ENCODE measurements at regions not wholly inside any gene's neighbourhood (a gene's known extent, or its start where the extent isn't known, plus 50 kb on each side); places are given as distances from the start of the nearest gene placed in this dataset.
A peak's percentile ranks its signal among the peaks of the same experiment; 100 is the strongest.

DNA sequence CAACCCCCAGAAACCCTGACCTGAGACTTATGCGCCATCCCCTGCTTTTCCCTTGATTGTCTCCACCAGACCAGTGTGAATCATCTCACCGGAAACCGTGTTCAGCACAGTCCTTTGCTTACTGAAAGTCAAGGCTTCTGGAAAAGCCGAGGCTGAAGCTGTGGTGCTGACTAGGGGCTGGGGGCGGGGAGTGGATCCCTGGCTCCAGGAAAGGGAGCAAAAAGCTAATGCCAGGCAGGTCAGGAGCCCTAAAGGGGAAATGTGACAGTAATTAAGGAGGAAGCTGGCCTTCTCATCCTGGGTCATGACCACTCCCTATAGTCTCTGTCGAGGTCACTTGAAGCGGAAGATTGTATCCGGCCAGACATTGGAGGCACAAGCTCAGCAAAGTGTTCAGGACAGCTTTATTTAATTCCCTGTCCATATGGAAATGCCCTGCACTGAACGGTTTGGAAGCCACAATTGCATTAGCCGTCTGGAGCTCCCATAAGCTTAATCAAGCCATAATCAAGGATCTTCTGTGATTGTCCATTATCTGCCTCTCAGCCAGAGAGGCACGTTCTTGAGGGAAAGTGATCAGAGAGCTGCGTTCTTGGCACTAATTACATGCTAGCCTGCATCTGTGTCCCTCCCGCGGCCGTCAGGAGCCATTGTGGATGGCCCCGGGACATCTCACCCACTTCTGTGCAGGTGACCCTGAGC, 403.6 kb downstream of the RRAGC start:
- DNase-seq (ENCODE audit: low spot score): no peak

DNA sequence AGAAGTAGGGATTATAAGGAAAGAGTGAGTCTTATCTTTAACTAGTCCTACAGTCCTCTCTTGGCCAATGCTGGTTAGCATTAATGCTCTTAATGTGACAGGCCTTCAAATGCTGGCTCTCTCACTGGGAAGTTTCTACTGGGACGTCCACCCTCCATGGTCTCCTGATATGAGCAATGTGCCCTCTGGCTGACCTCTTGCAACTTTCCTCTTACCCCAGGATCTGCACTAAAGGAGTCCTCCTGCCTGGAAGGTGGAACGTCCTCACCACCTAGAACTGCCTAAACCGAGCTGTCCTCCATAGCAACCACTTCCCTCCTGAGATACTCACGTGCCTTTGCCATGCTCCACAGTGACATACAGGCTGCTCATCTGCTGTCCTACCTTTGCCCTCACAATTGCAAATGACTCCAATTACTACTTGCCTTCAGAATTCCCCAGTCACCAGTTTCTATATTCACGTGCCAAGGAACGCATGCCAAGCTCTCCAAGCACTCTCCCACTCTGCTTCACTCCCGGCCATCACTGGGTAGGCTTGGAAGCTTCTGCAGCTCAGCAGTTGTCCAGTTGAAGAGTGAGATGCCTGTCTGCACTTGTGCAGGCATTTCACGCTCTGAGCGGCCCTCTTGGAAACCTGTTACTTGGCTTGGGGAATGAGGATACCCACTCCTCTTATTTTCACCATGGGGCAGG, 404.7 kb downstream of the RRAGC start:
- no peak for DNase-seq (ENCODE audit: low spot score)

DNA sequence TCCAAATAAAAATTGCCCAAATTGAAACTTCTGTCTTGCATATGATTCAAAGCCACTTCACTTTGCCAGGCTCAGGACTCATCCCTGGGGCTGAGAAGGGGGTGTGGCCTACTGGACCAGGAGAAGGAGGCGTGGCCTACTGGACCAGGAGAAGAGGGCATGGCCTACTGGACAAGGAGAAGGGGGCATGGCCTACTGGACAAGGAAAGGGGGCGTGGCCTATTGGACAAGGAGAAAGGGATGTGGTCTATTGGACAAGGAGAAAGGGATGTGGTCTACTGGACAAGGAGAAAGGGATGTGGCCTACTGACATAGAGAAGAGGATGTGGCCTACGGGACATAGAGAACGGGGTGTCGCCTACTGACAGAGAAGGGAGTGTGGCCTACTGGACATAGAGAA, 405.3 kb downstream of the RRAGC start:
- peak; percentile 2 for DNase-seq (ENCODE audit: low spot score)

DNA sequence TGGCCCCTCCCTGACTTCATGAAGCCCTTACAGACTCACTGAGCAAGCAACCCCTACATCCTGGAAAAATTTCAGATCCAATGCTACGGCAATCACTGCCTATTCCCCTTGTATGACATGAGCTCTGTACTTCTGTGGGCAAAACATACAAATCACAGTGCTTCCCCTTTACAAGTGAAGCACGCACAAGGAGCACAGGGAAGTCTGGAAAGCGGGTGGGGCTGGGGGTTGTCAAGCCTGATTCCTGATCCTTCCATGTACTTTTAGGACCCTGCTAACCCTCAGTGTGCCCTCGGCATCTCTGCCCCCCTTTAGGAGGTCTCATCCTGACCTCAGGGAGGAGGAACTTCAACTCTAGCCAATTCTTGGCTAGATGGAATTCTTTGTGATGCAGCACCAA, 405.7 kb upstream of the POU3F1 start:
- no peak for DNase-seq (ENCODE audit: low spot score)

- peak; percentile 16 for DNase-seq (ENCODE audit: low spot score)
Measured at GRCh38 chr1:38451541-38451993, 405.0 kb upstream of the POU3F1 start.

DNA sequence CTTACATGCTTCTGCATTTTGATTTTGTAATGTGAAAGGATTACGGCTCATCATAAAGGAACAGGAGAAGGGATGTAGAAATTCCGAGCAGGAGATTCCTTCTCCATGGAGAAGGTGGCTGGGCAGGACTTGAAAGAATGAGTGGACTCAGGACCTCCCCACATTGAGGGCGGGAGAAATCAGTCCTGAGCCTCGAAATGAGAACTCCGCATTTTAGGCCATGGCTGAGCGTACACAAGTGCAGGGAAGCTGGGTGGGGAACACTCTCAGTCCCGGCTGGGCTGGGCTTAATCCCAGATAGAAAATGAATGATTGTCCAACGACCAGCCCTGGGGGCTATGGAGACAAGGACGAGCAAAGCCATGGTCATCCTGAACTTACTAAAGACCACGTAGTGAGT, 402.3 kb upstream of the POU3F1 start:
- DNase-seq (ENCODE audit: low spot score): no peak

DNA sequence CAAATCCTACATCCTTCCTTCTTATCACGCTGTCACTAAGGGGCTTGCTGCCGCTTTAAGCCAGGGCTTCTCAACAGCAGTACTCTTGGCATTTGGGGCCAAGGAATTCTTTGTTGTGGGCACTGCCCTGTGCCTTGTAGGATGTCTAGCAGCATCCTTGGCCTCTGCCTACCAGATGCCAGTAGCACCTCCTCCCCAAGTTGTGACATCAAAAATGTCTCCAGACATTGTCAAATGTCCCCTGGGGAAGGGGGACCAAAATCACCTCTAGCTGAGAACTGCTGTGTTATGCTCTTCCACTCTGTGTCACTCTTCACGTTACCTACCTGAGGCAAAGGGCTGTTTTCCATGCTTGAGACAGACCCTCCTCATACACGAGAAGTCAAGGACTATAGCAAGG, 400.3 kb upstream of the POU3F1 start:
- no peak for DNase-seq (ENCODE audit: low spot score)

- DNase-seq (ENCODE audit: low spot score): no peak
Measured at GRCh38 chr1:38444770-38445442, 398.3 kb upstream of the POU3F1 start.

DNA sequence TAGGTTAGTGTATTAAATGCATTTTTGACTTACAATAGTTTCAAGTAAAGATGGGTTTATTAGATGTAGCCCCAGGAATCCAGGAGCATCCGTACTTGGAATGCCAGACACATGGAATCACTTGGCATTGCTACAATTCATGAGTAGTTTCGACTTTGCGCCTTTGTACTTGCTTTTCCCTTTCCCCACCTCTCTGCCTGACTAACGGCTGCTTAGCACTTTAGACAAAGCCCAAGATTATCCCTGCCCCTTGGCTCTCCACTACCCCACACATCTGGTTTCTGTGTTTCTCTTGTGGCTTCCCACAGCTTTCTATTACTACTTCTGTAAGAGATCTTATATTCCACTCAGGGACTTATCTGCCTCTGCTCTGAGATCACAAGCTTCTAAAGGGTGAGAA, 397.7 kb upstream of the POU3F1 start:
- no peak for DNase-seq (ENCODE audit: low spot score)

DNA sequence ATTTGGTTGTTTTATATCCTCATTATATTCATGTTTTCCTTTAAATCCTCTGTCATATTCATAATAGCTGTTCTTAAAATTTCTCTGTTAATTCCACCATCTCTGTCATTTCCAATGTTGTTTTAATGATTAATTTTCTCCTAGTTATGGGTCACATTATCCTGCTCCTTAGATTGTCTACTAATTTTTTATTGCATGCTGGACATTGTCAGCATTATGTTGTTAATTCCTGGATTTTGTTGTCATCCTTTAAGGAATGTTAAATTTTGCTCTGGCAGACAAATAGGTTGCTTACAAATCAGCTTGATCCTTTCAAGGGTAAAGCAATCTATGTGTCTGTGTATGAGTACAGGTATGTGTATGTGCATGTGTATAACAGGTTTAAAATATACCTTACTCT, 393.8 kb upstream of the POU3F1 start:
- no peak for DNase-seq (ENCODE audit: low spot score)

DNA sequence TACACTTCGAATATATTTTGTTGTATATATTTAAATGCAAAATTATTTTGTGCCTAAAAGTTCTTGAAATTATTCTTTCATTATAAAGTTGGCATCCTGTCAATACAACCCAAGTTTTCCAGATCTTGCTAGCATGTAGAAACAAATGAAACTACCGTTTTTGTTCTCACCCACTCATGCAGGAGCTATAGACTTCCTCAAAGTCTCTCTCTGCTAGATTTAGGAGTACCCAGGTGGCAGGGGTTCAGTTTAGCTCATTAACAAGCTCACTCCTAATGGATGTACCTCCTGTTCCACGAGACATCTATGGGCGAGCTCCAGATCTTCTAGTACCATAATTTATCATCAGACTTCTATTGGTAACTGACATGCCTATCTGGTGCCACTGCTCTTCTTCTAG, 390.2 kb upstream of the POU3F1 start:
- DNase-seq (ENCODE audit: low spot score): no peak

DNA sequence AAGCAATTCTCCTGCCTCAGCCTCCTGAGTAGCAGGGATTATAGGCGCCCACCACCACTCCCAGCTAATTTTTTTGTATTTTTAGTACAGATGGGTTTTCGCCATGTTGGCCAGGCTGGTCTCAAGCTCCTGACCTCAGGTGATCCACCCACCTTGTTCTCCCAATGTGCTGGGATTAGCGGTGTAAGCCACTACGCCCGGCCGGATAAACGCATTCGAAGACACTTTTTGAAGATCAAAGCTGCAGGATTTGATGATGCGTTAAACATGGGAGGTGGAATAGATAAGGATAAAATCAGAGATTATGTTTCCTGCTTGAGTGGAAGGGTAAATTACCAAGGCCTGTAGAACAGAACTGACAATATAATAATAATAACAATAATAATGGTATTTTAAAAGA, 389.4 kb upstream of the POU3F1 start:
- no peak for DNase-seq (ENCODE audit: low spot score)

DNA sequence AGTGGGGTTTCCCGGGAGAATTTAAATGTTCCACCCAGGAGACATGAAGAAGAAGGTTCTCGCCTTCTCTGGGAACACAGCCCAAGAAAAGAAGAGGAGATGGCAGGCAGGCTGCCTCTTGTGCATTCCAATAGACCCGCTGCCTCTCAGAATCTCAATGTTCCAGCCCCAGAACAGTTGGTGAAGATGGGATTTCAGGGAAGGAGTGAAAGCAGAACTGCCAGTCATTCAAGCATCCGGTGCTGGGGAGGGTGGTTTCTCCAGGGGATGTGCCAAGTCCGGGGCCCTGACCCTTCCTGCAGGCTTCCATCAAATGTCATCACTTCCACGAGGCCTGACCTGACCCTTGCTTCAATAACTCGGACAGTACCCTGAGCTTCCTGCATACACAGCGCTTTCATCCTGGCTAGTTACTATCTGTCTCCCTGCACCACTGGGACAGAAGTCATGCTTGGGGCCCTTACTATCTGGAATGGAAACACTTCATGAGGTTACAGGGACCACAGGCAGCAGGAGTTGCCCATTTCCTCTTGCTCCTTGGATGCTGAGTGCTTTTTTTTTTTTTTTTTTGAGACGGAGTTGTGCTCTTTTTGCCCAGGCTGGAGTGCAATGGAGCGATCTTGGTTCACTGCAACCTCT, 386.6 kb upstream of the POU3F1 start:
- no peak for DNase-seq (ENCODE audit: low spot score)

DNA sequence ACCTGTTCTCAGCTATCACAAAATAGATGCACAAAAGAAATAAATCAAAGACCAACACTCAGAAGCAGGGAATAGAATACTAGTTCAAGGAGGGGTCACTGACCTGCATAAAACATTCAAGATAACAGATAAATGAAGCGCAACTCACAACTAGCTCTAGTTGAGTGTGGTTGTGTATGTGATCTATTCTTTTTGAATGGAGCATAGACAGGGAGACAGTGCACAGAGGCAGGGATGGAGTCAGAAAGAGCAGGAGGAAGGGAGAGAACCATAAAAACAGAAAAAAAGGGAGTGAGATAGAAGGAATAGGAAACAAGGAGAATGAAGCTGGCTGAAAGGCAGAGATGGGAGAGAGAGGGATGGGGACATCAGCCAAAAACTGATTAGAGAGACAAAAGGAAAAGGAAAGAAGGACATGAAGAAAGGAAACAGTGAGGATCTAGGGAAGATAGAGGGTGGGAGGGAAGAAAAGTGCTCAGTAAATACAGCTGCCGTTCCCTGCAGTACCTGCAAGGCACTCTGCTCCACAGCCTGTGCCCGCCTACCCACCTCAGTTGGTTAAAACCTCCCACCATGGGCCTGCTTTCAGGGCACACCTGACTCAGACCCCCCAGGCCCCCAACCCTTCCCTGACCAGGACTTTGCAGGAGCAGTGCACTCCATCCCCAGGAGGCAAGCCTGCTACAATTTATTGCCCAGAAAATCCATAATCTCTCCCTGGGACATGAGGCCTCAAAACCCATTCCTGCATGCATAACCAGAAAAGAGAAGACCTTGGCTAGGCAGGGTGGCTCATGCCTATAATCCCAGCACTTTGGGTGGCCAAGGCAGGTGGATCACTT, 385.2 kb upstream of the POU3F1 start:
- no peak for DNase-seq (ENCODE audit: low spot score)

DNA sequence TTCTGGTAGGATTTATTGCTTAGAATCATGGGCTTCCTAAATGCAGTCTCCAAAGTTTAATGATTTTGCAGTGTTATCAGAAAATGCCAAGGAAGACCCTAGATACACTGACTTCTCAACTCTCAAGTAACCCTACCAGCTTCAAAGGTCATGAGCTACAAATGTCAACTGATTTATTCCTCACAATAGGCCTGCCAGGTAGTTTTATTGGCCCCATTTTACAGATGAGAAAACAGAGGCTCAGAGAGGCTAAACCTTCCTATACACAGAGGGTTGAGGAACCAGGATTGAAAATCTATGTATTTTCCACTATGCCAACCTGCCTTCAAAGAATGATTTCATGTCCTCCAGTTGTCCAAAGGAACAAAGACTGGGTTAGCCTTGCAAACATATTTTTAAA, 384.4 kb upstream of the POU3F1 start:
- DNase-seq (ENCODE audit: low spot score): no peak

DNA sequence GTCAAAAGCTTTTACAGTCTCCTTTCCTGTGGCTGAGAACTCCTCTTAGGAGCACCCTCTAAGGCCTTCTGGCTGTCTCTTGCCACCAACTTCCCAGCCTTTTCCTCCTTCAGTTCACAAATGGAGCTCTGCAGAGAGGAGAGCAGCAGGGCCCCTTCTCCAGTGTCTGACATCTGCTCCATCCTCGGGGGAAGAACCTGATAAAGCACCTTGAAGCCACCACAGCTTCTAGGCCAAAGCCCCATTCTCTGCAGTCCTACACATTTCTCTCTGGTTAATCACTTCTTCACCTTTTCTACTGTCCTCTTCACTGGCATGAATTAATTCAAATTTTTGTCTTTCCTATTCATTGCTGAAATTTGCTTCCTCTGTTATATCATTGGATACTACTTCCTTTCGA, 378.1 kb upstream of the POU3F1 start:
- no peak for DNase-seq (ENCODE audit: low spot score)

- no peak for DNase-seq (ENCODE audit: low spot score)
Measured at GRCh38 chr1:38420666-38421065, 374.1 kb upstream of the POU3F1 start.

DNA sequence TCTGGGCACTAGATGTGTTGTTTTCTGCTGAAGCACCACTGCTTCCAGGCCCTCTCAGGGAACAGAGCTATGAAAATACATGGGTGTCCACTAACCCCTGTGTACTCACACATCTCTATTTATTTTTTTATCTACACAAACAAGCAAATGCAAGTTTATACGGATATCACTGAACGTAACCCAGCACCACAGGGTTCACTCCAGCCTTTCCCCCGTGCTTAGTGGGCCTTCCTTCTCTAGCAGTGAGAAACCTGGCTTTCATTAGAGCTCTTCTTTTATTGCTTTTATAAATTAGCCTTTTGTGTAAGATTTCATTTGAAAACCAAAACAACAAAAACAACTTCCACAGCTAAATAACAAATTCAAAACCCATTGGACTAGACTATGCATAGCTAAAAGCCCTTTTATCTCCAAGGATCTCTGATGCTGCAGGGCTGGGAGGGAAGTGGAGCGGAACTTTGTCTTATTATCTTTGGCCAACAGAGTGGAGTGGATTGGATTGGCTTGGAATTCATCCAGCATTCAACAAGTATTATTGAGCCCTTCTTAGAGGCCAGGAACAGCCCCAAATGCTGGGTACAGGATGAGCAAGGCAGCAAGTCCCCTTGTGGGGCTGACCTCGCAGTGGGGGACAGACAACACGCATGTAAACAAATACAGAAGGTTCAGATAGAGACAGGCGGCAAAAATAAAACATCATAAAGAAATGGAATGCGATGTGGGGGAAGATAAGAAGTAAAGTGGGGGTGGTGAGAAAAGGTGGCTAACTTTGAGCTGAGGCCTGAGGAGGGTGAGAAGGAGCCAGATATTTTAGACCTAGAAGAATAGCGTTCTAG, 371.8 kb upstream of the POU3F1 start:
- DNase-seq (ENCODE audit: low spot score): no peak

DNA sequence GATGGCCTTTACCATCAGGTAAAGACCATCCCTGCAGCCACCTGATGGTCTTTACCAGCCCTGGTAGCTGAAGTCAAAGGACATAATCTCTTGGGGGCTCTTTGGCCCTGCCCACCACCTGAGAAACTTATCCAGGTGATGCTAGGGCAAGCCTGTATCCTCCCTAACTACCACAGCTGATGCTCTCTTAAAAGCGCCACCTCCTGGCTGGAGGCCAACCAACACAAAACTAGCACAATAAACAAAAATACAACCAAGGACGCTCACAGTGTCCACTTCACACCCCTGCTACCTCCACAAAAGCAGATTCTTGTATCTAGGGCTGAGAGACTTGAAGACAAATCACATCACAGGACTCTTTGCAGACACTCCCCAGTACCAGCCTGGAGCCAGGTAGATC, 357.1 kb upstream of the POU3F1 start:
- no peak for DNase-seq (ENCODE audit: low spot score)

DNA sequence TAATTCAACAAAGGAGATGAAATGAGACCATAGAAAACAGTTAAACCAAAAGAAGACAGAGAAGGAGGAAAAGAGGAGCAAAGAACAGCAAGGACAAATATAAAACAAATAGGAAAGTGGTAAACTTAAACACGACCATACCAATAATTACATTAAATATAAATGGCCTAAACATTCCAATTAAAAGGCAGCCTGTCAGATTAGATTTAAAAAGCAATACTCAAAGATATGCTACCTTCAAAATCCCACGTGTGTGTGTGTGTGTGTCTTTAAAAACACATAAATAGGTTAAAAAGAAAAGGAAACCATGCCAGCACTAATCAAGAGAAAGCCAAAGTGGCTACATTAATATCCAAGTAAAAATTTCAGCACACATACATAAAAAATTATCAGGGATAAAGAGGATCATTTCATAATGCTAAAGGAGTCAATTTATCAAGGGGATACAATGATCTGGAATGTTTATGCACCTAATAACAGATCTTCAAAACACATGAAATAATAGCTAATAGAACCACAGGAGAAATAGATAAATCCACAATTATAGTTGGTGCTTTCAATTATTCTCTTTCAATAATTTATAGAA, 355.7 kb upstream of the POU3F1 start:
- DNase-seq (ENCODE audit: low spot score): no peak

DNA sequence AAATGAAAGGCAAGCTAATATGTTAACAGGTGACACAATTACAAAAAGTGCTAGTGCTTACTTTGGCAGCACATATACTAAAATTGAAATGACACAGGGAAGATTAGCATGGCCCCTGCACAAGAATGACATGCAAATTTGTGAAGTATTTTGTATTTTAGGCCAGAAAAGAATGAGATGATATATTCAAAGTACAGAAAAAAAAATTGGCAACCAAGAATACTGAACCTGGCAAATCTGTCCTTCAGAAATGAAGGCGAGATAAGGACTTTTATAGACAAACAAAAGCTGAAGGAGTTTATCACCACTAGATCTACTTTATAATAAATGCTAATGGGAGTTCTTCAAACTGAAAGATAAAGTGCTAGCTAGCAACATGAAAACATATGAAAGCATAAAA, 350.0 kb upstream of the POU3F1 start:
- DNase-seq (ENCODE audit: low spot score): no peak

All from SW480 (cell line).